ENCODE measurements at regions not wholly inside any gene's neighbourhood (a gene's known extent, or its start where the extent isn't known, plus 50 kb on each side); places are given as distances from the start of the nearest gene placed in this dataset.

DNA sequence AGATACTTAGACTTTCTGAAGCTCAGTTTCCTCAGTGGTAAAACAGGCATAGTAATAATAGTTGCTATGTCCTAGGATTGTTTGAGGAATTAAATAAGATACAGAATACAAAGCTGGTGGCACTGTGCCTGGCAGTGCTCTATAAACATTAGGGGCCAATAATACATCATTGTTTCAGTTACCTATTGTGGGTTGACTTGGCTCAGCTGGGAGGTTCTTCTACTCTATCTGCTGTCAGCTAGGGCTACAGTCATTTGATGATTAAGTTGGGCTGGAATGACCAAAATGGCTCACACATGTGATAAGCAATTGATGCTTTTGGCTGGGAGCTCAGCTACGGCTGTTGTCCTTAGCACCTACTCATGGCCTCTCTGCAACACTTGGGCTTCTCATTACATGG, 121.2 kb upstream of the USP9X start:
- no peaks in the 10 kb centered on the region for H3K36me3 ChIP-seq (ENCODE audit: control insufficient read depth in 2 of 2, insufficient read depth in 2 of 2, low read length in 1 of 2)
- H3K9me3 ChIP-seq (replicated peaks; ENCODE audit: control insufficient read depth, insufficient read depth, low read length) = peaks cover 5% of the 10 kb centered on the region
- H3K4me1 ChIP-seq (ENCODE audit: control insufficient read depth, insufficient read depth, low read length) = no peaks in the 10 kb centered on the region
- POLR2A ChIA-PET = no interaction called here
- H3K27ac ChIP-seq (ENCODE audit: control insufficient read depth, insufficient read depth) = no peak overlapping the region
- WGBS (ENCODE audit: insufficient coverage, insufficient replicate concordance, low lambda C conversion rate, missing lambda C conversion rate) = 25% methylated on average over 1 of the region's 1 CpG
- no peaks in the 10 kb centered on the region for H3K27me3 ChIP-seq (replicated peaks in 1 of 2; ENCODE audit: control insufficient read depth in 2 of 2, insufficient read depth in 2 of 2, low read length in 1 of 2)
- BruUV-seq (replicated peaks) = no TSS peak
- SMC1A ChIA-PET (ENCODE audit: uncharacterized antibody, unreplicated experiment) = interaction anchor here (1.3 to 1.5 kb wide), 2 partner anchors 31 to 123 kb away, joined by 3 to 5 read pairs; no protein-coding TSS in a partner anchor
- H3K4me2 ChIP-seq (ENCODE audit: control insufficient read depth, insufficient read depth) = no peak overlapping the region
- H2AFZ ChIP-seq (ENCODE audit: control insufficient read depth, low read depth, low read length) = no peak overlapping the region
- no peak for FAIRE-seq
- no peak overlapping the region for H3K4me3 ChIP-seq
- DNase-seq (ENCODE audit: low read depth, low spot score) = no peak
- RAD21 ChIA-PET (ENCODE audit: unreplicated experiment) = no interaction called here
- intact Hi-C loops (cut with micrococcal nuclease; ENCODE audit: unreplicated experiment) (no loop called here), in situ Hi-C loops (cut with MboI) (no loop called here)
- no peaks in the 10 kb centered on the region for H4K20me1 ChIP-seq (ENCODE audit: control insufficient read depth, insufficient read depth)
- H3K79me2 ChIP-seq (ENCODE audit: control insufficient read depth, insufficient read depth, low read length) = no peaks in the 10 kb centered on the region
- TF ChIP-seq SREBF2 (IDR thresholded peaks at IDR 0.05; ENCODE audit: low read length) = no peak
- no peak for ATAC-seq
- CTCF ChIA-PET = interaction anchor here (0.7 to 2.0 kb wide), 2 partner anchors 86 to 156 kb away, joined by 3 to 5 read pairs; no protein-coding TSS in a partner anchor
- H3K9ac ChIP-seq (ENCODE audit: control insufficient read depth, insufficient read depth, low read length) = no peak overlapping the region

DNA sequence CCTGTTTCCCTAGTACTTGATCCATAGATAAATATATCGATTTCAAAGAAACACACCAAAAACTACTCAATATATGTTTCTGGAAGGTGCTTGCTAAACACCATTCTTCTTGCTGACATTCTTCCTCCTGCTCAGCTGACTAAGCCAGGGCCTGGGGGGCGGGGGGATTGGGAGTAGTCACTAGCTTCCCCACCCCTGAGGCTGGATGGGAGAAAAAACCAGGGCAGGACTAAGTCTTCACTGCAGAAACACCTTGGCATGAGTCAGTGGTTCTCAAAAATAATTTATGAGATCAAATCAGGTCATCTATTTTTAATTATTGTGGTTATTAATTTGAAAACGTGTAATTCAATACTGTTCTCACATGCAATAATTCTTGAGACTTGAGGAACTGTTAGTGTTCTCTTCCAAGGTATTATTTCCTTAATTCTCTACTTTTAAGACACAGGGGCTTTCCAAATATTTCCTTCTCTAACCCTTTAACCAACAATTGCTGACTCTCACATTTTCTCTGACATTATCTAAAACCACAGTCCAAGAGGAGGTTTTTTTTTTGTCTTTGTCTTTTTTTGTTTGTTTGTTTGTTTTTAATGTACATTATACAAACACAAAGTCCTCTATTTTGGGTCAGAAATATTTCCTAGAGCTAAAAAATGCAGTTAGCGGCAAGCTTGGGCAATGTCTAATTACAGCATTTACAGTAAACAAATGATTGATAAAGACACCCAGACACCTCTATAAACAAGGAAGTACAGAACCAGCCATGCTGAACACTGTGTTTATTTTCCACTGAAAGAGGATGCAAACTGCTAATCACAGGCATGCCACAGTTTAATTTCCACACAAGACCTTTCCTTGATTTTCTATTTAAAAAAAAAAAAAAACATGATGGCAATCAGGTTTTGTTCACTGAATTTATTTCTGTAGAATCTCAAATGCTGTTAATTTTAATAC, 120.3 kb upstream of the USP9X start:
- H3K9ac ChIP-seq (ENCODE audit: control insufficient read depth, insufficient read depth, low read length) = no peak overlapping the region
- 32% methylated on average over 4 of the region's 4 CpGs for WGBS (ENCODE audit: insufficient coverage, insufficient replicate concordance, low lambda C conversion rate, missing lambda C conversion rate)
- BruUV-seq (replicated peaks) = no TSS peak
- no peak overlapping the region for H3K4me3 ChIP-seq
- SMC1A ChIA-PET (ENCODE audit: uncharacterized antibody, unreplicated experiment) = interaction anchor here (1.3 to 1.5 kb wide), 2 partner anchors 32 to 122 kb away, joined by 3 to 5 read pairs; no protein-coding TSS in a partner anchor
- H3K4me1 ChIP-seq (ENCODE audit: control insufficient read depth, insufficient read depth, low read length) = no peaks in the 10 kb centered on the region
- H4K20me1 ChIP-seq (ENCODE audit: control insufficient read depth, insufficient read depth) = no peaks in the 10 kb centered on the region
- intact Hi-C loops (cut with micrococcal nuclease; ENCODE audit: unreplicated experiment) = no loop called here
- FAIRE-seq (no peak), DNase-seq (ENCODE audit: low read depth, low spot score) (no peak), ATAC-seq (0 out of 3 replicates have a peak, but pooled peaks have one; percentile 27)
- TF ChIP-seq RFX5 (IDR thresholded peaks at IDR 0.05; ENCODE audit: low read depth, low read length) (no peak), LARP7 (IDR thresholded peaks at IDR 0.05) (no peak), SMAD1 (IDR thresholded peaks at IDR 0.05; ENCODE audit: low read depth, partially characterized antibody) (no peak), TAF1 (IDR thresholded peaks at IDR 0.05; ENCODE audit: borderline replicate concordance, low read depth, low read length) (no peak), IKZF1 (conservative IDR thresholded peaks at IDR 0.05) (no peak), CBX5 (IDR thresholded peaks at IDR 0.05; ENCODE audit: low read depth) (no peak)
- TF ChIP-seq, protein P1, sequence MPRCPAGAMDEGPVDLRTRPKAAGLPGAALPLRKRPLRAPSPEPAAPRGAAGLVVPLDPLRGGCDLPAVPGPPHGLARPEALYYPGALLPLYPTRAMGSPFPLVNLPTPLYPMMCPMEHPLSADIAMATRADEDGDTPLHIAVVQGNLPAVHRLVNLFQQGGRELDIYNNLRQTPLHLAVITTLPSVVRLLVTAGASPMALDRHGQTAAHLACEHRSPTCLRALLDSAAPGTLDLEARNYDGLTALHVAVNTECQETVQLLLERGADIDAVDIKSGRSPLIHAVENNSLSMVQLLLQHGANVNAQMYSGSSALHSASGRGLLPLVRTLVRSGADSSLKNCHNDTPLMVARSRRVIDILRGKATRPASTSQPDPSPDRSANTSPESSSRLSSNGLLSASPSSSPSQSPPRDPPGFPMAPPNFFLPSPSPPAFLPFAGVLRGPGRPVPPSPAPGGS (IDR thresholded peaks at IDR 0.05; ENCODE audit: borderline replicate concordance, insufficient read depth, low read depth, low read length, poor library complexity, severe bottlenecking) = no peak
- no peaks in the 10 kb centered on the region for H3K36me3 ChIP-seq (ENCODE audit: control insufficient read depth in 2 of 2, insufficient read depth in 2 of 2, low read length in 1 of 2)
- no peaks in the 10 kb centered on the region for H3K79me2 ChIP-seq (ENCODE audit: control insufficient read depth, insufficient read depth, low read length)
- peaks cover 5% of the 10 kb centered on the region for H3K9me3 ChIP-seq (replicated peaks; ENCODE audit: control insufficient read depth, insufficient read depth, low read length)
- H3K4me2 ChIP-seq (ENCODE audit: control insufficient read depth, insufficient read depth) = no peak overlapping the region
- H2AFZ ChIP-seq (ENCODE audit: control insufficient read depth, low read depth, low read length) = no peak overlapping the region
- POLR2A ChIA-PET = no interaction called here
- H3K27me3 ChIP-seq (replicated peaks in 1 of 2; ENCODE audit: control insufficient read depth in 2 of 2, insufficient read depth in 2 of 2, low read length in 1 of 2) = no peaks in the 10 kb centered on the region
- H3K27ac ChIP-seq (ENCODE audit: control insufficient read depth, insufficient read depth) = no peak overlapping the region
- CTCF ChIA-PET = interaction anchor here (2.0 kb wide), 1 partner anchor 87 kb away, joined by 5 read pairs; no protein-coding TSS in a partner anchor
- in situ Hi-C loops (cut with MboI) = no loop called here
- RAD21 ChIA-PET (ENCODE audit: unreplicated experiment) = no interaction called here
